SK-N-SH treated with all-trans-retinoic acid at 6 μM for 48 hours (cell line): ENCODE measurements at regions not wholly inside any gene's neighbourhood (a gene's known extent, or its start where the extent isn't known, plus 50 kb on each side); places are given as distances from the start of the nearest gene placed in this dataset.

Experiments used
- ARNTL ChIP-seq: fragments of 450-650 bp; formaldehyde crosslinking; IDR thresholded peaks from 2 replicates; pipeline ENCODE4 v1.5.0; 2020; ENCODE audit warnings: low read depth, mild to moderate bottlenecking, moderate library complexity, borderline replicate concordance
- CSDC2 ChIP-seq: fragments of 250-450 bp; sonication (Bioruptor Pico); IDR thresholded peaks from 2 replicates; pipeline ENCODE4 v1.5.0; 2020; ENCODE audit warnings: mild to moderate bottlenecking, moderate library complexity
- ESRRG ChIP-seq: fragments of 250-450 bp; sonication (Bioruptor Pico); IDR thresholded peaks from 2 replicates; pipeline ENCODE4 v1.6.1; 2021; ENCODE audit warnings: mild to moderate bottlenecking
- GLIS3 ChIP-seq: fragments of 250-450 bp; sonication (Bioruptor Pico); IDR thresholded peaks from 2 replicates; pipeline ENCODE4 v1.5.0; 2020; ENCODE audit warnings: mild to moderate bottlenecking, moderate library complexity
- OSR1 ChIP-seq: fragments of 250-450 bp; sonication (Bioruptor Pico); IDR thresholded peaks from 2 replicates; pipeline ENCODE4 v1.8.0; 2022; ENCODE audit warnings: moderate library complexity, mild to moderate bottlenecking, inconsistent platforms
- PPARA ChIP-seq: fragments of 250-450 bp; sonication (Bioruptor Pico); IDR thresholded peaks from 2 replicates; pipeline ENCODE4 v1.5.0; 2020; ENCODE audit warnings: mild to moderate bottlenecking, borderline replicate concordance
- TCF4 ChIP-seq: fragments of 250-450 bp; sonication (Bioruptor Pico); IDR thresholded peaks from 2 replicates; pipeline ENCODE4 v1.8.0; 2021; ENCODE audit warnings: mild to moderate bottlenecking, moderate library complexity, borderline replicate concordance
- TOX ChIP-seq: fragments of 250-450 bp; sonication (Bioruptor Pico); IDR thresholded peaks from 2 replicates; pipeline ENCODE4 v1.8.0; 2021; ENCODE audit warnings: mild to moderate bottlenecking, moderate library complexity, borderline replicate concordance
- ZFP3 ChIP-seq: fragments of 250-450 bp; sonication (Bioruptor Pico); IDR thresholded peaks from 2 replicates; pipeline ENCODE4 v1.5.0; 2020; ENCODE audit warnings: mild to moderate bottlenecking, moderate library complexity
- ZFP30 ChIP-seq: fragments of 450-650 bp; formaldehyde crosslinking; IDR thresholded peaks from 2 replicates; pipeline ENCODE4 v1.5.0; 2022; ENCODE audit warnings: mild to moderate bottlenecking, moderate library complexity
- TF ChIP-seq, protein P1 (sequence below): fragments of 250-450 bp; sonication (Bioruptor Pico); IDR thresholded peaks from 2 replicates; pipeline ENCODE4 v1.8.0; 2020; ENCODE audit warnings: mild to moderate bottlenecking, moderate library complexity, borderline replicate concordance
- TF ChIP-seq, protein P2 (sequence below): fragments of 250-450 bp; sonication (Bioruptor Pico); IDR thresholded peaks from 2 replicates; pipeline ENCODE4 v1.5.1; 2020; ENCODE audit warnings: low read depth, mild to moderate bottlenecking, moderate library complexity
- TF ChIP-seq, protein P3 (sequence below): fragments of 250-450 bp; sonication (Bioruptor Pico); IDR thresholded peaks from 2 replicates; pipeline ENCODE4 v1.5.1; 2021; ENCODE audit warnings: mild to moderate bottlenecking, moderate library complexity

DNA sequence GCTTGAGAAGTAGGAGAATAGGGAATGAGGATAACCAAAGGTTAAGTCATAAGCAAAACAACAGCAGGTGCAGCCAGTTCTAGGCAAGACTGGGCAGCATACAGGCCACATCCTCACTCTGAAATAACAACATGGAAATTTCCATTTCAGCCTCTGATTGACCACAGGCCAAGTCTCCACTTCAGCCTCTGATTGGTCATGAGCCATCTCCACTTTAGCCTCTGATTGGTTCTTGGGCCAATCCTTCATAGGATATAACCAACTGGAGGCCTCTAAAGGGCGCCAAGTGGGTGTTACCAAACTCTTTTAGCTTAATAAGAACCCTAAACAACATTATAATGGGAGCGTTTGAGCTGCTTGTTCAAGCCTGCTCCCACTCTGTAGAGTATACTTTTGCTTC lies 512.0 kb downstream of the NPIPA7 start:
- TF ChIP-seq, protein P1, sequence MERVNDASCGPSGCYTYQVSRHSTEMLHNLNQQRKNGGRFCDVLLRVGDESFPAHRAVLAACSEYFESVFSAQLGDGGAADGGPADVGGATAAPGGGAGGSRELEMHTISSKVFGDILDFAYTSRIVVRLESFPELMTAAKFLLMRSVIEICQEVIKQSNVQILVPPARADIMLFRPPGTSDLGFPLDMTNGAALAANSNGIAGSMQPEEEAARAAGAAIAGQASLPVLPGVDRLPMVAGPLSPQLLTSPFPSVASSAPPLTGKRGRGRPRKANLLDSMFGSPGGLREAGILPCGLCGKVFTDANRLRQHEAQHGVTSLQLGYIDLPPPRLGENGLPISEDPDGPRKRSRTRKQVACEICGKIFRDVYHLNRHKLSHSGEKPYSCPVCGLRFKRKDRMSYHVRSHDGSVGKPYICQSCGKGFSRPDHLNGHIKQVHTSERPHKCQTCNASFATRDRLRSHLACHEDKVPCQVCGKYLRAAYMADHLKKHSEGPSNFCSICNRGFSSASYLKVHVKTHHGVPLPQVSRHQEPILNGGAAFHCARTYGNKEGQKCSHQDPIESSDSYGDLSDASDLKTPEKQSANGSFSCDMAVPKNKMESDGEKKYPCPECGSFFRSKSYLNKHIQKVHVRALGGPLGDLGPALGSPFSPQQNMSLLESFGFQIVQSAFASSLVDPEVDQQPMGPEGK (CRISPR knock-in tag), result no peak
- TF ChIP-seq ZFP30 (CRISPR knock-in tag) (no peak), TCF4 (CRISPR knock-in tag) (no peak), OSR1 (no peak), TOX (no peak), ARNTL (CRISPR knock-in tag) (no peak), ZFP3 (CRISPR knock-in tag) (no peak), PPARA (CRISPR knock-in tag) (no peak), ESRRG (no peak), GLIS3 (no peak), CSDC2 (CRISPR knock-in tag) (no peak)
- TF ChIP-seq, protein P2, sequence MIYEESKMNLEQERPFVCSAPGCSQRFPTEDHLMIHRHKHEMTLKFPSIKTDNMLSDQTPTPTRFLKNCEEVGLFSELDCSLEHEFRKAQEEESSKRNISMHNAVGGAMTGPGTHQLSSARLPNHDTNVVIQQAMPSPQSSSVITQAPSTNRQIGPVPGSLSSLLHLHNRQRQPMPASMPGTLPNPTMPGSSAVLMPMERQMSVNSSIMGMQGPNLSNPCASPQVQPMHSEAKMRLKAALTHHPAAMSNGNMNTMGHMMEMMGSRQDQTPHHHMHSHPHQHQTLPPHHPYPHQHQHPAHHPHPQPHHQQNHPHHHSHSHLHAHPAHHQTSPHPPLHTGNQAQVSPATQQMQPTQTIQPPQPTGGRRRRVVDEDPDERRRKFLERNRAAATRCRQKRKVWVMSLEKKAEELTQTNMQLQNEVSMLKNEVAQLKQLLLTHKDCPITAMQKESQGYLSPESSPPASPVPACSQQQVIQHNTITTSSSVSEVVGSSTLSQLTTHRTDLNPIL (CRISPR knock-in tag), result no peak
- TF ChIP-seq, protein P3, sequence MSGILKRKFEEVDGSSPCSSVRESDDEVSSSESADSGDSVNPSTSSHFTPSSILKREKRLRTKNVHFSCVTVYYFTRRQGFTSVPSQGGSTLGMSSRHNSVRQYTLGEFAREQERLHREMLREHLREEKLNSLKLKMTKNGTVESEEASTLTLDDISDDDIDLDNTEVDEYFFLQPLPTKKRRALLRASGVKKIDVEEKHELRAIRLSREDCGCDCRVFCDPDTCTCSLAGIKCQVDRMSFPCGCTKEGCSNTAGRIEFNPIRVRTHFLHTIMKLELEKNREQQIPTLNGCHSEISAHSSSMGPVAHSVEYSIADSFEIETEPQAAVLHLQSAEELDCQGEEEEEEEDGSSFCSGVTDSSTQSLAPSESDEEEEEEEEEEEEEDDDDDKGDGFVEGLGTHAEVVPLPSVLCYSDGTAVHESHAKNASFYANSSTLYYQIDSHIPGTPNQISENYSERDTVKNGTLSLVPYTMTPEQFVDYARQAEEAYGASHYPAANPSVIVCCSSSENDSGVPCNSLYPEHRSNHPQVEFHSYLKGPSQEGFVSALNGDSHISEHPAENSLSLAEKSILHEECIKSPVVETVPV (CRISPR knock-in tag), result no peak
